Stimulated activated CD4-positive, alpha-beta T cell treated with anti-CD3 and anti-CD28 coated beads, Interleukin-1b, Interleukin-23, amount 100 ng/mL, for 1 hour (primary cell): ENCODE measurements at regions not wholly inside any gene's neighbourhood (a gene's known extent, or its start where the extent isn't known, plus 50 kb on each side); places are given as distances from the start of the nearest gene placed in this dataset.
"Not testable (repeated sequence)": the region's sequence is repeated elsewhere in the genome, so short reads cannot be mapped to it uniquely, and the experiment has no call there.

ENCODE experiments used
- DNase-seq, 2 donors: peaks; one replicate each; pipeline ENCODE4 v3.0.0-alpha.2; 2020; ENCODE audit warnings: low read depth in 2 of 2

DNA sequence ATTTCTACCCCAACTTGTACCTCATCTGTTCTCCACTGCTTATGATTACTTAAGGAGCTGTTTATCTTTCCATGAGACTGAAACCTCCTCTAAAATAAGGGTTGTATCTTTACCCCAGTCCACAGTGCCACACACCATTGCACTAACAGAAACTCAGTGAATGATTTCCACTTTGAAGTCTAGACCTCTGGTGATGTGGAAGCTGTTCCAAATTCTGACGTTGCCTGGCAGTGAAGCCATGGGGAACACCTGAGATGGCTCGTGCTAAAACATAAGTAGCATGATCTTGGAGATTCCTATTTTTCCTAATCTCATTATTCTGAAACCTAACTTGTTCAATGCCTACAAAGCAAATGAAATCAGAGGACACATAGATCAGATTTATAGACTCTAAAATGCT lies 583.2 kb downstream of the EBF1 start:
- no peak for DNase-seq

DNA sequence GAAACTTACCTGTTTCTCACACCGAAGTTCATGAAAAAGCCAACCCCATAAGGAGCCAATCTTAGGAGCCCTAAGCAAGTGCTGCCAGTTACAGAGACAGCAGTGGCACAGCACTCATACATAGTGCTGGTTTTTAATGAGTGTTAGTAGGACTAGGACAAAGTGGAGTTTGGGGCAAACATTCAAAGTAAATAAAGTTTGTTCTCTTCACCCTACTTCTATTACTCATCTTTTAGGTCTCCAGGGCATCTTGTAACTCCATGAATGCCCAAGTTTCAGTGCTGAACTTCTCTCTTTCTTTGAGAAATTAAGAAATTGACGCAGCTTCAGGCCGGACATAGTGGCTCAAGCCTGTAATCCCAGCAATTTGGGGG lies 584.7 kb downstream of the EBF1 start:
- no peak for DNase-seq

DNA sequence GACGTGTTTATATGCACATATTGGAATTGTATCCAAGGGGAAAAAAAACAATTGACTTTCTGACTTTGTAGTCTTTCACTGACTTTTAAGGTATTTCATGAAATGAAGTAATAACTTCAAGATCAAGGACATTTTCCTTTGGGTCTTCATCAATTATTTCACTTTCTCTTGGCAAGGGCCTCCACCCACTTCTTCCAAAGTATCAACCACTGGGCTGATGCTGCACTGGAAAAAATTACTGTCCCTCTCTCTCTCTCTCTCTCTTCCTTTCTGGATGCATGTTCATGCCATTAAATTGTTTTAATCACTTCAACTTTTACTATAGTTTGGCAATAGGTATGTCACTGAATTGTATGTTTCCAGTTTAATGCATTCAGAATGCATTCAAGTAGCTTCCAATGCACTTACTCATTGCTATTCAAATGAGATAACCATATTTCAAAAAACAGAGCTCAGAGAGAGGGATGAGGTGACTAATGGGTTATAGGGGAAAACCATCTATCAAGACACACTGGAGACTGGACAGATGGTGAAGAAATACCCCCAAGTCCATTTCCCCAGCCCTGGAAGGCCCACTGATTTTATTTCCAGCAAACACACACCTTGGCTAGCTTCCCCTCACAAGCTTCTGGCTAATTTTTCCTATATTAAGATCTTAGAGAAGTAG lies 585.3 kb downstream of the EBF1 start:
- no peak for DNase-seq

DNA sequence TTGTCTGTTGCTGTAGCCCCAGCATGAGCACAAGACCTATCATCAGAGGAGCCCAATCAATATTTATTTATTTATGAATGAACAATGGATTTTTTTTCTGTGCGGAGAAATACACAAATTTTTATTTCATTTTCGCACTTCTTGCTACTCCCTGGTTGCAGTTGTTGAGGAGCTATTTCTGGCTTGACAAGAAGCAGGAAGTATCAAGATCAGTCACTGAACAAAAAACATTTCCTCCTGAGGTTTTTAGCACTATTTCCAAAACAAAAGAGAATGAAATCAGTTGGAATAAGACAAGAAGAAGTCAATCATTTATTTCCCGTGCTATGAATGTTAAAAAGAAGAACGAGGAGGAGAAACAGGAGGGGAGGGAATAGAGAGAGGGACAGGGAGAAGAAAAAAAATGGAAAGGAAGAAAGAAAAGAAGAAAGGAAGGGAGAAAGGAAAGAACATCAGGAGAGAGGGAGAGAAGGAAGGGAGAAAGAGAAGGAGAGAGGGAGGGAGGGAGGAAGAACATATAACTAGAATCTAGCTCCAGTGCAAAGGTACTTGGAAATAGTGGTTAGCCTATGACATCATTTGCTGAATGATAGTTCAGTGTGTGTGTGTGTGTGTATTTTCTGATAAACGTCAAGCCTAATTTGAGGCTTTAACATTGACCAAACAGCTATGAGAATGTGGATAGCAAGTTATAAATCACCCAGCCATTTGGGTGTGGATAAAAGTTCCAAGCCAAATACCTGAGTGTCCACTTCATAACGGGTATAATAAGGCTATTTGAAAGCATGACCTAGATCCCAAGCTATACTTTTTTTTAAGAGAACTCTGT lies 586.0 kb downstream of the EBF1 start:
- DNase-seq: no peak

GRCh38 chr5:158511454-158511853 lies 588.3 kb downstream of the EBF1 start:
- DNase-seq: no peak

DNA sequence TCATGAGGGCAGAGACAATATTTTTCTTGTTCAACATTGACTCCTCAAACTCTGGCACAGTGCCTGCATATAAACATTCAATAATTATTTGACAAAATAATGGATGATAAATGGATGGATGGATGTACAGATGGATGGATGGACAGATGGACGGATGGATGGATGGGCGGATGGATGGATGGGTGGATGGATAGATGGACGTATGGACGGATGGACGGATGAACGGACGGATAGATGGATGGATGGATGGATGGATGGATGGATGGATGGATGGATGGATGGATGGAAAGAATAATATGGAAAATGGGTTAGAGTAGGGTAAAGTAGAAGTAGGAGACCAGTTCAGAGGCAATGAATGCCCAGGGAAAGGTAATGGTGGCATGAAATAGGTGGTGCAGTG lies 589.2 kb downstream of the EBF1 start:
- no peak for DNase-seq

DNA sequence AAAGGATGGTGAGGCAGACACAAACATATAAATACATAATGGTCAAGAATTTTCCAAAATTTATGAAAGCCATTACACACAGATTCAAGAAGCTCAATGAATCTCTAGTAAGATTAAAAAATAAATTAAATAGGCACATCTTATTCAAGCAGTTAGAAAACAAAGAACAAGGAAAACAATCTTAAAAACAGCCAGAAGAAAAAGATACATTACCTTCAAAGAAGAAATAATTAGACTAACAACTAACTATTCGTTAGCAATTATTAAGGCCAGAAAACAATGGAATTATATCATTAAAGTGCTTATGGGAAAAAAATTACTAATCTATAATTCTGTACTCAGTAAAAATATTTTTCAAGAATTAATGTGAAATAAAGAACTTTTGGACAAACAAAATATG lies 593.1 kb downstream of the EBF1 start:
- no peak for DNase-seq

- DNase-seq: no peak
Observed at GRCh38 chr5:158502686-158503085, 597.0 kb downstream of the EBF1 start.

- no peak for DNase-seq
Observed at GRCh38 chr5:158499892-158500418, 599.8 kb downstream of the EBF1 start.

GRCh38 chr5:158499075-158499891 lies 600.4 kb downstream of the EBF1 start:
- no peak for DNase-seq

- DNase-seq: no peak
Observed at GRCh38 chr5:158496624-158497023, 603.1 kb downstream of the EBF1 start.

GRCh38 chr5:158494541-158494940 lies 605.2 kb downstream of the EBF1 start:
- DNase-seq: no peak

DNA sequence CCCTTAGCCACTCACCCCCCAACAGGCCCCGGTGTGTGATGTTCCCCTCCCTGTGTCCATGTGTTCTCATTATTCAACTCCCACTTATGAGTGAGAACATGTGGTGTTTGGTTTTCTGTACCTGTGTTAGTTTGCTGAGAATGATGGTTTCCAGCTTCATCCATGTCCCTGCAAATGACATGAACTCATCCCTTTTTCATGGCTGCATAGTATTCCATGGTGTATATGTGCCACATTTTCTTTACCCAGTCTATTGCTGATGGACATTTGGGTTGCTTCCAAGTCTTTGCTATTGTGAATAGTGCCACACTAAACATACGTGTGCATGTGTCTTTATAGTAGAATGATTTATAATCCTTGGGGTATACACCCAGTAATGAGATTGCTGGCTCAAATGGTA lies 605.7 kb downstream of the EBF1 start:
- not testable (repeated sequence) for DNase-seq

DNA sequence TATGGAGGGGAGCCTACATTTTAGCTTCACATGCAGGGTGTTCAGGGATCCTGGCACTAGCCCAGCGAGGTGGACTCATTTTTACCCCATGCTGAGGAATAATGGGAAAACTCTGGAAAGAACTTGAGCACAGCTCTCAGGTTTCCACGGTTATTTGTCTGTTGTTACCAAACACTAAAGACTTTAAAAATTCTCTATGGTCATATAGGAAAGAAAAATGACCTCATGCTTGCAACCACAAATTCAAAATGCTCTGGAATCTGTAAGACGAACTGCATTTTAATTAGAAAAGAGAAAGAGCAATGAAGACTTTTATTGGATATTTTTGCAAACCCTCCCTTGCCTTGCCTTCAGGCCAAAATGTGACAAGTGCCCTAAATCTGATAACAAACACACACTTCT lies 606.9 kb downstream of the EBF1 start:
- no peak for DNase-seq

DNA sequence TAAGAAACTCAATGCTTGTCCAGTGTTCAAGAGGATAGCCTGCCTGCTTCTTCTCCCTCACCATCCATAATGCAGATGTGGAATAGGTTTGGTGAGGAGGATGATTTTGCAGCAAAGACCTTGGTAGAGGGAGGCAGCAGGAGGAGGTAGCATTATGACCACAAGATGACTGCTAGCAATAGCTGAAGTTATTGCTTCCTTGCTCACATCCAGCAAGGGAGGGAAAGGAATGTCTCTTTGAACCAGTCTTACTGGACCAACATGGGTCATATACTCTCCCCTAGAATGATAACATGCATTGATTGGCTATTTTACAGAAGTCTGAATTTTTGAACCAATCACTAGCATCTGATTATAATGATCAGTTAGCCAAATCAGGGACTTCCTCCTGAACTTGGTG lies 607.6 kb downstream of the EBF1 start:
- no peak for DNase-seq

- no peak for DNase-seq
Observed at GRCh38 chr5:158487664-158488063, 612.1 kb downstream of the EBF1 start.

- no peak for DNase-seq
Observed at GRCh38 chr5:158487156-158487555, 612.6 kb downstream of the EBF1 start.

- no peak for DNase-seq
Observed at GRCh38 chr5:158486566-158486965, 613.1 kb downstream of the EBF1 start.

DNA sequence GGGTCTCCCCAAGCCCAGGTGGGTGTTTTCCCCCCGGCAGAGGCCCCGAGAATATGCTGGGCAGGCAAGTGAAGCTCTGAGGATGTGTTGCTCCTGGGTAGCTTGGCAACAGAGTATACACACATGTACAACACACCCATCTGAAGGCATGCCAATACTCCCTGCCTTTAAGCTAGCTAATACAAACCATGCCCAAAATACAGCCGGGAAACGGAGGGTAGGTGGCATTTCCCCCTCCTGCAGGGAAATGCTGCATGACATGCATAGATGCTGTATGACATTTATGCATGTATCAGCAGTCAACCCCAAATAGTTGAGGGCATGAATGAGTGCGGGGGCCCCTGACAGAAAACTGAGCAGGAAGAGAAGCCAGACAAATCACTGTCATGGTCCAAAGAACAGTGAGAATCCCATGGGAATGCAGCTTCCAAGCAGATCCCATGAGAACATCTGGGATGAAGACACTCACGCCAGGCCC lies 614.1 kb downstream of the EBF1 start:
- no peak for DNase-seq

DNA sequence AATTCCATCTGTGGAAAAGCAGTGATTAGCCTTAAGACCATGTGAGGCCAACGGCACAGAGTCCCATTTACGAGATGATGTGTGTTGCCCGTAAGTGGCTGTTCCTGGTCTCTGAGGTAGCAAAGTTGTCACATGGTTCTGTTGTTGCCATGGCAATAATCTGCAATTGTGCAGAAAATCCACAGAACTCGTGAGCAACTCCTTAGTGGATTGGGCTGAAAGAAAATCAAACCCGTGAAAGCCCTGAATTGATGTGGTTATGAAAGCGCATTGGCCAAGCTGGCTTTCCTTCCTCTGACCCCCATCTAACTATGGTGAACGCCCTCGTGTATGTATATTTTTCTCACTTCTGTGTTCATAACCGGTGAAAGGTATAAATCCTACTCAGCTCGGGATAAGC lies 614.7 kb downstream of the EBF1 start:
- no peak for DNase-seq

DNA sequence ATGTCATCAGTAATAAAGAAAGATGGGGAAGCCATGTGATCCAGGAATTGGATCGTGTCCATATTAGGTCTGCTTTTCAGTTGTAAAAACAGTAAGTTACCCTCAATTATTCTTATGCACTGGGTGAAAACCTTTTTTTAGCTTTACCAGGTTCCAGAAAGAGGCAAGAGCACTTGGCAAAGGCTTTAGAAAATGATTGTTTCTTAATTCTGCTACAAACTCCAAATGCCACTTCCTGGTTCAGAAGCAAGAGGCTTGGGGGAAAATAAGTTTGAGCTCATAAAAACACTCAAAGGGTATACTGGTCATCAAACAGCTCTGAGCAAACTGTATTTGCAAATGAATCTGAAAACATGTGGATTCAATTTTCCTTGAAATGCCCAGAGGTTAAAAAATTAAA lies 615.6 kb downstream of the EBF1 start:
- no peak for DNase-seq

- no peak for DNase-seq
Observed at GRCh38 chr5:158483281-158483860, 616.3 kb downstream of the EBF1 start.
